HUES6 (cell line): ENCODE measurements at regions not wholly inside any gene's neighbourhood (a gene's known extent, or its start where the extent isn't known, plus 50 kb on each side); places are given as distances from the start of the nearest gene placed in this dataset.

ENCODE experiments used
- H3K27ac ChIP-seq: 2 replicates; pipeline ENCODE4 v1.7.0; 2013; ENCODE audit warnings: low read depth, mild to moderate bottlenecking, low read length, inconsistent platforms
- H3K27me3 ChIP-seq: 2 replicates; pipeline ENCODE4 v1.6.1; 2013; ENCODE audit warnings: low read length; ENCODE audit not compliant: control insufficient read depth, insufficient read depth
- H3K36me3 ChIP-seq: 2 replicates; pipeline ENCODE4 v1.6.1; 2013; ENCODE audit warnings: low read length; ENCODE audit not compliant: control insufficient read depth, insufficient read depth
- H3K4me1 ChIP-seq: 2 replicates; pipeline ENCODE4 v1.6.1; 2013; ENCODE audit warnings: low read length; ENCODE audit not compliant: control insufficient read depth, insufficient read depth
- H3K4me3 ChIP-seq: 2 replicates; pipeline ENCODE4 v1.5.1; 2013; ENCODE audit warnings: low read depth, low read length
- H3K9ac ChIP-seq: one replicate; pipeline ENCODE4 v1.6.1; 2013; ENCODE audit warnings: mild to moderate bottlenecking, low read length
- H3K9me3 ChIP-seq: 2 replicates; pipeline ENCODE4 v1.6.1; 2013; ENCODE audit warnings: low read depth, low read length; ENCODE audit not compliant: control insufficient read depth, insufficient read depth

GRCh38 chr3:191518861-191519260 is 57.9 kb downstream of the PYDC2 start:
- H3K4me3 ChIP-seq: no peak overlapping the region
- no peaks in the 10 kb centered on the region for H3K27me3 ChIP-seq
- H3K9me3 ChIP-seq: no peaks in the 10 kb centered on the region
- no peak overlapping the region for H3K27ac ChIP-seq
- H3K4me1 ChIP-seq: no peaks in the 10 kb centered on the region
- H3K36me3 ChIP-seq: no peaks in the 10 kb centered on the region
- H3K9ac ChIP-seq: no peak overlapping the region

GRCh38 chr3:191521055-191521454 is 60.1 kb downstream of the PYDC2 start:
- no peak overlapping the region for H3K4me3 ChIP-seq
- no peak overlapping the region for H3K9ac ChIP-seq
- H3K36me3 ChIP-seq: no peaks in the 10 kb centered on the region
- no peaks in the 10 kb centered on the region for H3K27me3 ChIP-seq
- no peaks in the 10 kb centered on the region for H3K4me1 ChIP-seq
- H3K27ac ChIP-seq: no peak overlapping the region
- H3K9me3 ChIP-seq: no peaks in the 10 kb centered on the region

- Histone ChIP-seq H3K9ac (no peak overlapping the region), H3K9me3 (no peaks in the 10 kb centered on the region), H3K27me3 (no peaks in the 10 kb centered on the region), H3K27ac (no peak overlapping the region), H3K36me3 (no peaks in the 10 kb centered on the region), H3K4me3 (no peak overlapping the region), H3K4me1 (no peaks in the 10 kb centered on the region)
Observed at GRCh38 chr3:191523148-191523547, 62.2 kb downstream of the PYDC2 start.

DNA sequence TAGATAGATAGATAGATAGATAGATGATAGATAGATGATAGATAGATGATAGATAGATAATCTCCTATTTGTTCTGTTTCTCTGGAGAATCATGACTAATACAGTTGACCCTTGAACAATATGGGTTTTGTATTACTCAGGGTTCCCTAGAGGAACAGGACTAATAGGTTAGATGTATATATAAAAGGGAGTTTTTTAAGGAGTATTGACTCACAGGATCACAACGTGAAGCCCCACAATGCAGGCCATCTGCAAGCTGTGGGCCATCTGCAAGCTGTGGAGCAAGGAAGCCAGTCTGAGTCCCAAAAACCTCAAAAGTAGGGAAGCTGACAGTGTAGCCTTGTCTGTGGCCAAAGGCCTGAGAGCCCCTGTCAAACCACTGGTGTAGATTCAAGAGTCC is 67.6 kb downstream of the PYDC2 start:
- H3K36me3 ChIP-seq: no peaks in the 10 kb centered on the region
- H3K27me3 ChIP-seq: no peaks in the 10 kb centered on the region
- no peak overlapping the region for H3K4me3 ChIP-seq
- H3K9ac ChIP-seq: no peak overlapping the region
- no peaks in the 10 kb centered on the region for H3K4me1 ChIP-seq
- H3K9me3 ChIP-seq: no peaks in the 10 kb centered on the region
- no peak overlapping the region for H3K27ac ChIP-seq

GRCh38 chr3:191529992-191530391 is 69.0 kb downstream of the PYDC2 start:
- Histone ChIP-seq H3K27ac (no peak overlapping the region), H3K9ac (no peak overlapping the region), H3K9me3 (no peaks in the 10 kb centered on the region), H3K36me3 (no peaks in the 10 kb centered on the region), H3K4me1 (no peaks in the 10 kb centered on the region), H3K27me3 (no peaks in the 10 kb centered on the region), H3K4me3 (no peak overlapping the region)

- Histone ChIP-seq H3K9me3 (no peaks in the 10 kb centered on the region), H3K36me3 (no peaks in the 10 kb centered on the region), H3K27me3 (no peaks in the 10 kb centered on the region), H3K27ac (no peak overlapping the region), H3K4me3 (no peak overlapping the region), H3K4me1 (no peaks in the 10 kb centered on the region), H3K9ac (no peak overlapping the region)
Observed at GRCh38 chr3:191531434-191531972, 70.5 kb downstream of the PYDC2 start.

- Histone ChIP-seq H3K4me1 (no peaks in the 10 kb centered on the region), H3K27ac (no peak overlapping the region), H3K36me3 (no peaks in the 10 kb centered on the region), H3K27me3 (no peaks in the 10 kb centered on the region), H3K9me3 (peaks cover 5% of the 10 kb centered on the region), H3K4me3 (no peak overlapping the region), H3K9ac (no peak overlapping the region)
Observed at GRCh38 chr3:191543018-191543417, 82.1 kb downstream of the PYDC2 start.

- Histone ChIP-seq H3K4me3 (no peak overlapping the region), H3K4me1 (no peaks in the 10 kb centered on the region), H3K27ac (no peak overlapping the region), H3K9me3 (peaks cover 11% of the 10 kb centered on the region), H3K36me3 (no peaks in the 10 kb centered on the region), H3K27me3 (no peaks in the 10 kb centered on the region), H3K9ac (no peak overlapping the region)
Observed at GRCh38 chr3:191543897-191544296, 82.9 kb downstream of the PYDC2 start.

- no peak overlapping the region for H3K4me3 ChIP-seq
- H3K9me3 ChIP-seq: peaks cover 18% of the 10 kb centered on the region
- no peaks in the 10 kb centered on the region for H3K27me3 ChIP-seq
- no peak overlapping the region for H3K9ac ChIP-seq
- no peaks in the 10 kb centered on the region for H3K4me1 ChIP-seq
- no peaks in the 10 kb centered on the region; the same call in 1 of the 2 replicates for H3K36me3 ChIP-seq
- no peak overlapping the region for H3K27ac ChIP-seq
Observed at GRCh38 chr3:191549357-191549756, 88.4 kb downstream of the PYDC2 start.

DNA sequence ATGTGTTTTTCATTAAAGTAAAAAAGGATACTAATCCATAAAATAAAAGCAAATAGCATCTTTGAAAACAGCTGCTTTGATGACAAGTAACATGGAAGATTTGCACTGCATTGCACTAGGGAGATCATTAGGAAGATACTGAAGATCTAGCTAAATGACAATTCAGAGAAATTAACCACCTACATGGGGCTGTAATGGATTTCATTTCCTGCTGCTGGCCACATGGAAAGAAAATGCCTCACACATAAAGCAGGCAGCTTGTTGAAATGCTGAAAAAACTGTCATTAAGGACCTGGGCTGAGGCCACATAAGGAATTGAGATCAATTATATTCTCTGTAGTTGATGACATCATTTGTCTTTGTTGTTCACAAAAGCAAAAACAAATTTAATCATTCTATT is 94.1 kb downstream of the PYDC2 start:
- Histone ChIP-seq H3K36me3 (no peaks in the 10 kb centered on the region; the same call in 1 of the 2 replicates), H3K9me3 (peaks cover 9% of the 10 kb centered on the region; the same call in 1 of the 2 replicates), H3K27me3 (no peaks in the 10 kb centered on the region), H3K27ac (no peak overlapping the region), H3K4me3 (no peak overlapping the region), H3K4me1 (no peaks in the 10 kb centered on the region), H3K9ac (no peak overlapping the region)

DNA sequence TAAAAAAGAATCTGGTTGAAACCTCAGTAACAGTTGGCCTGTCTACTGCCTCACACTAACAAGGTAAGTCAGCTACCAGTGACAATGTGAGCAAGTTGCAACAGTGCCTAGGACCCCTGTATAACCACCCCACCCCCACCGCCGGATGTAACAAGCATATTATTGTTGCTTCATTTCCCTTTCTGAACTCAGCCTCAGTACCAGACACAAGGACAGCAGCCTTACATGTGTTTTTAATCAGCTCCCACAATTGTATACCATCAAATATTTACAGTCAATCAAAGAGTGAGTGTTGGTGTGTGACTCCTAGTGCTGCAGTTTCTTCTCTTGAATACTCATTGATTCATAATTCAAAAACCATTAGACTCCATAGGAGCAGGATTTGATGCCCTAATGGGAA is 96.4 kb downstream of the PYDC2 start:
- Histone ChIP-seq H3K9me3 (peaks cover 9% of the 10 kb centered on the region; the same call in 1 of the 2 replicates), H3K4me1 (no peaks in the 10 kb centered on the region), H3K27ac (no peak overlapping the region), H3K4me3 (no peak overlapping the region), H3K27me3 (no peaks in the 10 kb centered on the region), H3K9ac (no peak overlapping the region), H3K36me3 (no peaks in the 10 kb centered on the region; the same call in 1 of the 2 replicates)

- no peaks in the 10 kb centered on the region; the same call in 1 of the 2 replicates for H3K36me3 ChIP-seq
- H3K27me3 ChIP-seq: no peaks in the 10 kb centered on the region
- peaks cover 4% of the 10 kb centered on the region; the same call in 1 of the 2 replicates for H3K4me1 ChIP-seq
- H3K4me3 ChIP-seq: no peak overlapping the region
- no peak overlapping the region for H3K27ac ChIP-seq
- H3K9me3 ChIP-seq: no peaks in the 10 kb centered on the region
- no peak overlapping the region for H3K9ac ChIP-seq
Observed at GRCh38 chr3:191563722-191564121, 102.8 kb downstream of the PYDC2 start.
